ENCODE measurements at regions not wholly inside any gene's neighbourhood (a gene's known extent, or its start where the extent isn't known, plus 50 kb on each side); places are given as distances from the start of the nearest gene placed in this dataset.
"Not testable (repeated sequence)": the region's sequence is repeated elsewhere in the genome, so short reads cannot be mapped to it uniquely, and the experiment has no call there.

GRCh38 chr10:3635697-3636096 is 149.3 kb downstream of the KLF6 start:
- TF ChIP-seq CTCF (IDR thresholded peaks at IDR 0.05; ENCODE audit: insufficient read depth, low read depth, low read length) = no peak
- no peak overlapping the region for H3K4me3 ChIP-seq (ENCODE audit: low read depth, low read length)
- no peak for DNase-seq (ENCODE audit: low read depth)

GRCh38 chr10:3635211-3635671 is 149.8 kb downstream of the KLF6 start:
- TF ChIP-seq CTCF (IDR thresholded peaks at IDR 0.05; ENCODE audit: insufficient read depth, low read depth, low read length) = no peak
- no peak overlapping the region for H3K4me3 ChIP-seq (ENCODE audit: low read depth, low read length)
- DNase-seq (ENCODE audit: low read depth) = no peak

GRCh38 chr10:3634646-3635045 is 150.4 kb downstream of the KLF6 start:
- not testable (repeated sequence) for H3K4me3 ChIP-seq (ENCODE audit: low read depth, low read length); DNase-seq (ENCODE audit: low read depth)

- no peak for TF ChIP-seq CTCF (IDR thresholded peaks at IDR 0.05; ENCODE audit: insufficient read depth, low read depth, low read length)
- H3K4me3 ChIP-seq (ENCODE audit: low read depth, low read length) = no peak overlapping the region
- DNase-seq (ENCODE audit: low read depth) = no peak
These were observed 153.2 kb downstream of the KLF6 start for GRCh38 chr10:3631701-3632330.

GRCh38 chr10:3631291-3631690 is 153.7 kb downstream of the KLF6 start:
- no peak for TF ChIP-seq CTCF (IDR thresholded peaks at IDR 0.05; ENCODE audit: insufficient read depth, low read depth, low read length)
- no peak overlapping the region for H3K4me3 ChIP-seq (ENCODE audit: low read depth, low read length)
- no peak for DNase-seq (ENCODE audit: low read depth)

GRCh38 chr10:3625959-3626751 is 158.9 kb downstream of the KLF6 start:
- no peak overlapping the region for H3K4me3 ChIP-seq (ENCODE audit: low read depth, low read length)
- DNase-seq (ENCODE audit: low read depth) = peak; percentile 86
- no peak for TF ChIP-seq CTCF (IDR thresholded peaks at IDR 0.05; ENCODE audit: insufficient read depth, low read depth, low read length)

- TF ChIP-seq CTCF (IDR thresholded peaks at IDR 0.05; ENCODE audit: insufficient read depth, low read depth, low read length) = no peak
- peak; percentile 88 for DNase-seq (ENCODE audit: low read depth)
- H3K4me3 ChIP-seq (ENCODE audit: low read depth, low read length) = no peak overlapping the region
These were observed 160.6 kb downstream of the KLF6 start for GRCh38 chr10:3624367-3624766.

Data from fibroblast of villous mesenchyme (primary cell).